ENCODE measurements at regions not wholly inside any gene's neighbourhood (a gene's known extent, or its start where the extent isn't known, plus 50 kb on each side); places are given as distances from the start of the nearest gene placed in this dataset.
"Not testable (repeated sequence)": the region's sequence is repeated elsewhere in the genome, so short reads cannot be mapped to it uniquely, and the experiment has no call there.

DNA sequence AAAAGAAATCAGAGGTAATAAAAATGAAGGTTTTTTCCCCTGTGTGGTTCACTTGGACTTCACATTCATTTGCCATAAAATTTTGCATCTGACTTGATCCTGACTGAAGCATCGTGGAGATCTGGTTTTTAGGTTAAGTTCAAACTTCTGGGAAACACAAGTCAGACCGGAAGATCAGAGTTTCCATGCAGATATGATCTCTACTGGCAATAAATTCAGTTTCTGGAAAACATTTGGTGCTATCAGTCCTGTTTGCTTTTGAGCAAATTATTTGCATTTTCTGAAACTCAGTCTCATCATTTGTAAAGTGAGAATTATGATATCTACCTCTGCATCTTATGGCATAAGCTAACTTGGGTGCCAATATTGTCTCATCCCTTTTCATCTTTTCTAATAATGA, 81.3 kb upstream of the KCNMA1 start:
- no peaks in the 10 kb centered on the region for H3K36me3 Mint-ChIP-seq (ENCODE audit: unreplicated experiment)
- DNase-seq = no peak
- peaks cover 5% of the 10 kb centered on the region for H3K9me3 Mint-ChIP-seq (ENCODE audit: unreplicated experiment)
- TF ChIP-seq, protein P1, sequence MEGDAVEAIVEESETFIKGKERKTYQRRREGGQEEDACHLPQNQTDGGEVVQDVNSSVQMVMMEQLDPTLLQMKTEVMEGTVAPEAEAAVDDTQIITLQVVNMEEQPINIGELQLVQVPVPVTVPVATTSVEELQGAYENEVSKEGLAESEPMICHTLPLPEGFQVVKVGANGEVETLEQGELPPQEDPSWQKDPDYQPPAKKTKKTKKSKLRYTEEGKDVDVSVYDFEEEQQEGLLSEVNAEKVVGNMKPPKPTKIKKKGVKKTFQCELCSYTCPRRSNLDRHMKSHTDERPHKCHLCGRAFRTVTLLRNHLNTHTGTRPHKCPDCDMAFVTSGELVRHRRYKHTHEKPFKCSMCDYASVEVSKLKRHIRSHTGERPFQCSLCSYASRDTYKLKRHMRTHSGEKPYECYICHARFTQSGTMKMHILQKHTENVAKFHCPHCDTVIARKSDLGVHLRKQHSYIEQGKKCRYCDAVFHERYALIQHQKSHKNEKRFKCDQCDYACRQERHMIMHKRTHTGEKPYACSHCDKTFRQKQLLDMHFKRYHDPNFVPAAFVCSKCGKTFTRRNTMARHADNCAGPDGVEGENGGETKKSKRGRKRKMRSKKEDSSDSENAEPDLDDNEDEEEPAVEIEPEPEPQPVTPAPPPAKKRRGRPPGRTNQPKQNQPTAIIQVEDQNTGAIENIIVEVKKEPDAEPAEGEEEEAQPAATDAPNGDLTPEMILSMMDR (IDR thresholded peaks at IDR 0.05; ENCODE audit: partially characterized antibody, unreplicated experiment) = no peak
- no peak overlapping the region for H3K4me3 Mint-ChIP-seq (ENCODE audit: unreplicated experiment)
- peaks cover 29% of the 10 kb centered on the region for H3K4me1 Mint-ChIP-seq (ENCODE audit: low read depth, unreplicated experiment)
- H3K27ac Mint-ChIP-seq (ENCODE audit: unreplicated experiment) = no peak overlapping the region
- H3K27me3 Mint-ChIP-seq (ENCODE audit: unreplicated experiment) = peaks cover 3% of the 10 kb centered on the region

DNA sequence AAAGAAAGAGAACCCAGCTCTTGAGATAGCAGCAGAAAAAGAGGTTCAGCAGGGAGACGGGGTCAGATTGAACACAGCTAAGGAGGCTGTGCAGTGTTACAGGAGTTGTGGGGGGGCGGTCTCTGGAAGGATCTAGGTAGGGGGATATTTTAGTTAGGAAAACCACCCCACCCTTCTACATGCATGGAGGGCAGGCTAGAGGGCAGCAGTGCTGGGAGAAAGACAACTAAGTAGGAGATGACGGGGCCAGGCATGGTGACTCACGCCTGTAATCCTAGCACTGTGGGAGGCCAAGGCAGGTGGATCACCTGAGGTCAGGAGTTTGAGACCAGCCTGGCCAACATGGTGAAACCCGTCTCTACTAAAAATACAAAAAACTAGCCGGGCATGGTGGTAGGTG, 80.7 kb upstream of the KCNMA1 start:
- not testable (repeated sequence) for H3K27me3 Mint-ChIP-seq (ENCODE audit: unreplicated experiment); H3K36me3 Mint-ChIP-seq (ENCODE audit: unreplicated experiment); DNase-seq; H3K4me3 Mint-ChIP-seq (ENCODE audit: unreplicated experiment)
- peaks cover 33% of the 10 kb centered on the region for H3K4me1 Mint-ChIP-seq (ENCODE audit: low read depth, unreplicated experiment)
- peaks cover 10% of the 10 kb centered on the region for H3K9me3 Mint-ChIP-seq (ENCODE audit: unreplicated experiment)
- peak overlapping the region; percentile 53 for H3K27ac Mint-ChIP-seq (ENCODE audit: unreplicated experiment)

DNA sequence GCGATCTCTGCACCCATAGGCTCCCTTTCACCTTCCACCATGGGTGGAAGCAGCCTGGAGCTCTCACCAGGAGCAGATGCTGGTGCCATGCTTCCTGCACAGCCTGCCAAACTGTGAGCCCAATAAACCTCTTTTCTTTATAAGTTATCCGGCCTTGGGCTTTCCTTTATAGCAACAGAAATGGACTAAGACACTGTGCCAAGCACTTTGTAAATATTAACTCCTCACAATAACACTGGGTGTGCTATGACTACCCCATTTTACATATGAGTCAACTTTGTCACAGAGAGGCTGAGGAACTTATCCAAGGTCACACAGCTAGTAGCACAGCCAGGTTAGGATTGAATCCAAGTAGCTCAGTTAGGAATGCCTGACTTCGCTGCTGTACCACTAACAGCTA, 79.7 kb upstream of the KCNMA1 start:
- no peak overlapping the region for H3K4me3 Mint-ChIP-seq (ENCODE audit: unreplicated experiment)
- peaks cover 29% of the 10 kb centered on the region for H3K4me1 Mint-ChIP-seq (ENCODE audit: low read depth, unreplicated experiment)
- TF ChIP-seq, protein P1 (IDR thresholded peaks at IDR 0.05; ENCODE audit: partially characterized antibody, unreplicated experiment) = no peak
- H3K9me3 Mint-ChIP-seq (ENCODE audit: unreplicated experiment) = peaks cover 10% of the 10 kb centered on the region
- no peaks in the 10 kb centered on the region for H3K36me3 Mint-ChIP-seq (ENCODE audit: unreplicated experiment)
- DNase-seq = no peak
- H3K27me3 Mint-ChIP-seq (ENCODE audit: unreplicated experiment) = peaks cover 2% of the 10 kb centered on the region
- H3K27ac Mint-ChIP-seq (ENCODE audit: unreplicated experiment) = peak overlapping the region; percentile 55

- H3K4me1 Mint-ChIP-seq (ENCODE audit: low read depth, unreplicated experiment) = peaks cover 29% of the 10 kb centered on the region
- peak overlapping the region; percentile 55 for H3K27ac Mint-ChIP-seq (ENCODE audit: unreplicated experiment)
- H3K9me3 Mint-ChIP-seq (ENCODE audit: unreplicated experiment) = peaks cover 10% of the 10 kb centered on the region
- DNase-seq = no peak
- H3K4me3 Mint-ChIP-seq (ENCODE audit: unreplicated experiment) = no peak overlapping the region
- H3K27me3 Mint-ChIP-seq (ENCODE audit: unreplicated experiment) = peaks cover 2% of the 10 kb centered on the region
- H3K36me3 Mint-ChIP-seq (ENCODE audit: unreplicated experiment) = no peaks in the 10 kb centered on the region
- TF ChIP-seq, protein P1 (IDR thresholded peaks at IDR 0.05; ENCODE audit: partially characterized antibody, unreplicated experiment) = no peak
Measured at GRCh38 chr10:77716458-77717317, 79.1 kb upstream of the KCNMA1 start.

DNA sequence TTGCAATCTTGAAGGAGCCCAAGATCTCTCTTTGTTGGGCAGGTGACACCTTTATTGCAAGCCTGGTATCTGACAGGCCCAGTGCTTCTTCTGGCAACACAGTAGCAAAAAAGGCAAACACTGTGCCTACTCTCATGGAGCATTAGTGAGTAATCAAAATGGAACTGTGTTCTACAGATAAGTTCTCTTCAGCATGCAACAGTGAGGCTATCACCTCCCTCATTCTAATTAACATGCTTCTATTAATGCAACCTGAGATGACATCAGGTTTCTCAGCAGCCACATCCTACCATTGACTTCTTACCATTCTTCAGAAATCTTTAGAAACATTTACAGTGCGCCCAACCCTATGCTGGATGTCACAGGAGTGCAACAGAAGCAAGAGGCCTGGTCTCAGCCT, 77.9 kb upstream of the KCNMA1 start:
- H3K27ac Mint-ChIP-seq (ENCODE audit: unreplicated experiment) = no peak overlapping the region
- H3K4me3 Mint-ChIP-seq (ENCODE audit: unreplicated experiment) = no peak overlapping the region
- H3K36me3 Mint-ChIP-seq (ENCODE audit: unreplicated experiment) = no peaks in the 10 kb centered on the region
- TF ChIP-seq, protein P1 (IDR thresholded peaks at IDR 0.05; ENCODE audit: partially characterized antibody, unreplicated experiment) = no peak
- H3K9me3 Mint-ChIP-seq (ENCODE audit: unreplicated experiment) = peaks cover 10% of the 10 kb centered on the region
- no peak for DNase-seq
- H3K4me1 Mint-ChIP-seq (ENCODE audit: low read depth, unreplicated experiment) = peaks cover 29% of the 10 kb centered on the region
- H3K27me3 Mint-ChIP-seq (ENCODE audit: unreplicated experiment) = peaks cover 2% of the 10 kb centered on the region
